Naive B cell (primary cell): ENCODE measurements at regions not wholly inside any gene's neighbourhood (a gene's known extent, or its start where the extent isn't known, plus 50 kb on each side); places are given as distances from the start of the nearest gene placed in this dataset.

Experiments
- ATAC-seq, 2 donors: fragments of 150-1000 bp; cut with Tn5 transposase; 2 replicates each; pipeline ENCODE4 v1.10.0; 2021; ENCODE audit warnings: low read depth in 2 of 2, mild to moderate bottlenecking in 2 of 2, moderate library complexity in 2 of 2
- DNase-seq: peaks from one replicate; pipeline ENCODE4 v3.0.0; 2022
- H3K27ac Mint-ChIP-seq, 6 donors: one replicate each; pipeline ENCODE4 v1.8.0; 2020 to 2022; ENCODE audit warnings: mild to moderate bottlenecking in 6 of 6, mixed read lengths in 6 of 6, moderate library complexity in 5 of 6, inconsistent platforms in 2 of 6
- H3K27me3 Mint-ChIP-seq, 3 donors: one replicate each; pipeline ENCODE4 v1.8.0; 2021 to 2022; ENCODE audit warnings: mixed read lengths in 3 of 3, mild to moderate bottlenecking in 1 of 3
- H3K36me3 Mint-ChIP-seq, 2 donors: one replicate each; pipeline ENCODE4 v1.8.0; 2020 to 2022; ENCODE audit warnings: mixed read lengths in 2 of 2, inconsistent platforms in 1 of 2, mild to moderate bottlenecking in 1 of 2
- H3K4me1 Mint-ChIP-seq, 3 donors: one replicate each; pipeline ENCODE4 v1.8.0; 2020 to 2022; ENCODE audit warnings: mixed read lengths in 3 of 3, inconsistent platforms in 1 of 3, mild to moderate bottlenecking in 1 of 3, moderate library complexity in 1 of 3
- H3K4me3 Mint-ChIP-seq, 8 donors: one replicate each; pipeline ENCODE4 v1.8.0; 2020 to 2022; ENCODE audit warnings: mild to moderate bottlenecking in 8 of 8, mixed read lengths in 8 of 8, moderate library complexity in 8 of 8, inconsistent platforms in 2 of 8
- H3K9me3 Mint-ChIP-seq, 7 donors: one replicate each; pipeline ENCODE4 v1.8.0; 2020 to 2022; ENCODE audit warnings: mixed read lengths in 7 of 7, mild to moderate bottlenecking in 5 of 7, inconsistent platforms in 2 of 7, moderate library complexity in 1 of 7

DNA sequence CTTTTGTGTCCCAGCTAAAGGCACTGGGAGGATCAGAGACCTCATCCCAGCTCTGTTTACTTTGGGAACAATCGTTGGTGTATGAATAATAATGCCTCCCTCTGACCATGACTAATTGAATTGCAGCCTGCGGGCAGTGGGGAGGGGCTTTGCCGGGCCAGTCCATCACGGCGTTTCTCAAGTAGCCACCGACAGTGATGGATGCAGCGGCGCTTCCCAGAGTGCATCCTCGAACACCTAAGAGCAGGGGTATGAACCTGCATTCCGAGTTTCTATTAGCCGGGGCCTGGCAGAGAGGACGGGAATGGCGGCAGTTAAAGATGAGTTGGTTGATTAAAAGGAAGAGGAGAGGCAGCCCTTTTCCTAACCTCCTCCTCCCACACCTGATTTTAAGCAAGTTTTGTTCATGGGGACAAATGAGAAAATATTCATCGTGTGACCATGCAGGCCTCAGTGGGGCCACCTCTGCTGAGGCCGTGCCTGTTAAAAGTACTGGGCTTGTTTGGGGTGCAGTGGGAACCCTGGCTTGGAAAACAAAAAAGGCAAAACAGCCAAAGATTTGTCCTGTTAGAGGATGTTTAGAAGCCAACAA, 154.1 kb downstream of the FOXA2 start:
- Mint-ChIP-seq H3K9me3 (peaks cover 0 to 2% (median 0%) of the 10 kb centered on the region in 7 donors), H3K4me3 (no peak overlapping the region), H3K4me1 (no peaks in the 10 kb centered on the region), H3K27ac (no peak overlapping the region), H3K27me3 (peaks cover 4 to 27% (median 16%) of the 10 kb centered on the region in 3 donors), H3K36me3 (no peaks in the 10 kb centered on the region)
- ATAC-seq, result no peak
- DNase-seq, result no peak

DNA sequence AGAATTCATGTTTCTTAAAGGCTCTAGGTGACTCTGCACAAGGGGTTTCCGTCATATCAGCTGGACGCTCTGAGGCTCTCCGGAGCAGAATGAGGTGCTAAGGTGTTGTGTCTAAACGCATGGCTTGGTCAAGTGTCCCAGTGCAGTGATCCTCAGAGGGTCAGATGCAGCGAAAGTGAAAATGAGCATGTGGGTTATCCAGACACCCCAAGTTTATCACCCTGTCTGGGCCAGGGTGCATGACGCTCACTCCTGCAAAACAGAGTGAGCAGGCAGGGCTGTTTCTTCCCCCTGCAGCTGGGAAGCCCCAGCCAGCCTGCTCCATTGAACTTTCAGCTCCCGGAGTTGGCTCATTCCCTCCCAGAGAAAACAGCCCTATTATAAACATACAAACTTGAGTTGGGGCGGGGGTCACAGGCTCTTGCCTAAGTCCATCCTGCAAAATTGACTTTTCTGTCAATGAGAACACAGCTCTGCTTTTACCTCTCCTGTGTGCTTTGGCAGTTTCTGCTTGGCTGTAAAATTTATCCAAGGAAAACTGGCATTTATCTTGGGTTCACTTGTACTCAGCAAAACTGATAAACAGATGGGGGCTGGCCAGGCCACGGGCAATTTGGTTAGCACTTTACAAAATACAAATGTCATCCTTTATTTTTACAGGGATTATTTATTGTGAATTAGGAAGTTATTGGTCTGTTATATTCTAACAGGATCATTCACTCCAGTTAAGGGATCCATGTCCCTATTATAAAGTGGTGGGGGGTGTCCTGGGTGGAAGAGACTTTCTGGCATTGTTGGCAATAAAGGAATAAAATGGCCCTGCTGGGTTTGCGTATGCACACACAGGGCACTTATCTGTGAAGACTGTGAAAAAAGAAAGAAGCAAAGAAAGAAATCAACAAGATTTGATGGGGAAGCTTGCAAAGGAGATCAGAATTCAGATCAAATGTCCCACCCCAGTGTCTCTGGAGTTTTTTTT, 154.9 kb downstream of the FOXA2 start:
- Mint-ChIP-seq H3K4me3 (no peak overlapping the region), H3K4me1 (no peaks in the 10 kb centered on the region), H3K36me3 (no peaks in the 10 kb centered on the region)

DNA sequence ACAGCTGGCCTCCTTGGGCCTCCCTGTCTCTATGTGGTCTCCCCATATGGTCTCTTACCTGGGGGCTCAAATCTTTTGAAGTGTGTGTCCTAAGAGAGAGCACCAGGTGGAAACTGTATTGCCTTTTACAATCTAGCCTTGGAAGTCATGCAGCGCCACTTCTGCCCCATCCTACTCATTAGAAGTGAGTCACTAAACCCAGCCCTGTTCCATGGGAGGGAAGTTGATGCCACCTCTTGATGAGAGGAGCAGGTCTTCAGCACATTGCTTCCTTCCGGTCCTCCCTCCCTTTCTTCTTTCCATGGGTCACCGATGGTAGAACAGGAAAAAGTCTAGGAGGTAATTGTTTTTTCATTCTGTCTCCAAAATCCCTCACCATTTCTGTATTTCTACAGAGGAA, 156.3 kb downstream of the FOXA2 start:
- Mint-ChIP-seq H3K36me3 (no peaks in the 10 kb centered on the region), H3K4me3 (no peak overlapping the region), H3K27ac (no peak overlapping the region), H3K9me3 (peaks cover 0 to 2% (median 0%) of the 10 kb centered on the region in 7 donors), H3K4me1 (no peaks in the 10 kb centered on the region), H3K27me3 (peaks cover 4 to 30% (median 26%) of the 10 kb centered on the region in 3 donors)
- no peak for DNase-seq
- ATAC-seq, result no peak

More for the DNA sequence above, 154.9 kb downstream of the FOXA2 start:
- no peak overlapping the region for H3K27ac Mint-ChIP-seq
- DNase-seq (no peak), ATAC-seq (no peak)
- H3K27me3 Mint-ChIP-seq, result peaks cover 0 to 23% (median 16%) of the 10 kb centered on the region in 3 donors
- peaks cover 0 to 2% (median 0%) of the 10 kb centered on the region in 7 donors for H3K9me3 Mint-ChIP-seq

DNA sequence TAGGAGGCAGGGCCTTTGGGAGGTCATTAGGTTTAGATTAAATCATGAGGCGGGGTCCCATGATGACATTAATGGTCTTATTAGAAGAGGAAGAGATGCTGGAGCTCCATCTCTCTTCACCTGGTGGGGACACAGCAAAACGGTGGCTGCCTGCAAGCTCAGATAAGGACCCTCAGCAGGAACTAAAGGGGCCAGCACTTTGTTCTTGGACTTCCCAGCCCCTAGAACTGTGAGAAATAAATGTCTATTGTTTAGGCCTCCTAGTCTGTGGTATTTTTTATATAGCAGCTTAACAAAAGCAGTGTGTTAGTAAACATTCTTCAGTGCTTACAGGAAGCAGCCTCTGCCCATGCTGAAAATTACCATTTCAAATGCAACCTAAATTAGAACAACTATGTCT, 157.6 kb downstream of the FOXA2 start:
- DNase-seq (no peak), ATAC-seq (no peak)
- Mint-ChIP-seq H3K27ac (peak overlapping the region in 1 of 6 donors; percentile 6), H3K4me3 (no peak overlapping the region), H3K9me3 (peaks cover 0 to 2% (median 0%) of the 10 kb centered on the region in 7 donors), H3K27me3 (peaks cover 4 to 29% (median 27%) of the 10 kb centered on the region in 3 donors), H3K4me1 (no peaks in the 10 kb centered on the region), H3K36me3 (no peaks in the 10 kb centered on the region)

DNA sequence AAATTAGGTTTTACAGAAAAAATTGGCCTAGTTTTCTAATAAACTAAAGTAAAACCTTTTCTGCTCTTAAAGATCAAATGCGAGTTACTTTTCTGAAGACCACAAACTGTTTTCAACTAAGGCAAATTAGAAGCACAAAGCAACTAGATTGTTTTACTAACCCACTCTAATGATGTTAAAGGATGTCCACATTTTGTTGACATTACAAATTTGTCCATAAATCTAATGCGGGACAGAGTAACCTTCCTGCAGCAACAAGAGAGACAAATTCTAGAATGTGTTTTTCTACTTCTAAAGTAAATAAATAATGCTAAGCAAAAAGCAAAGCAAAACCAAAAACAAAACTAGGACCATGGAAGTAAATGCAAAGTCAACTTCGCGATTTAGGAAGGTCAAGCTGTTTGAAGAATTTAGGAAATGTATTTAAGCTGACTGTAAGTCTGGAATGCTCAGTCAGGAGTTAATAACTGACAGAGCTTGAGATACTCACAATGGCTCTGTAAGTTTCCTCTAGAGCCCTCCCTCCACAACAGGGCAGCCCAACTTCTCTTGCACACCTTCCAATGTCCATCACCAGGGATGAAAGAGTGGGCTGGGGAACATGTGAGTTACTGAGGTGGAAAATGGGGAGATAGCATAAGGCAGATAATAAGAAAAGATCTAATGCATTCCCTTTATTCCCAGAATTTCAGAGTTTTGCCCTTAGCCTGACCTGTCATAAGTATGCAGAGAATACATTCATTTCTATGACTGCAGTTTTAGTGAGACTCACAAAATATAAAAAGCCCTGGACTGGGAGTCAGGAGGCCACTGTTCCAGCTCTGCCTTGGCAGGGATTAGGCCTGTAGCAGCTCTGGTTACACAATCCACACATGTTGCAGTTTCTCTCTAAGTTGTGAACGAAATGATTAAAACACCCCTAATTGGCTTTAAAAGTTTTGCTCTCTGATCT, 158.8 kb downstream of the FOXA2 start:
- no peaks in the 10 kb centered on the region for H3K4me1 Mint-ChIP-seq
- peaks cover 0 to 2% (median 0%) of the 10 kb centered on the region in 7 donors for H3K9me3 Mint-ChIP-seq
- no peak for DNase-seq
- no peak for ATAC-seq
- peaks cover 0 to 6% of the 10 kb centered on the region in 2 donors for H3K36me3 Mint-ChIP-seq
- H3K4me3 Mint-ChIP-seq, result no peak overlapping the region
- peak overlapping the region in 1 of 6 donors; percentile 23 for H3K27ac Mint-ChIP-seq
- peaks cover 4 to 31% (median 26%) of the 10 kb centered on the region in 3 donors for H3K27me3 Mint-ChIP-seq

DNA sequence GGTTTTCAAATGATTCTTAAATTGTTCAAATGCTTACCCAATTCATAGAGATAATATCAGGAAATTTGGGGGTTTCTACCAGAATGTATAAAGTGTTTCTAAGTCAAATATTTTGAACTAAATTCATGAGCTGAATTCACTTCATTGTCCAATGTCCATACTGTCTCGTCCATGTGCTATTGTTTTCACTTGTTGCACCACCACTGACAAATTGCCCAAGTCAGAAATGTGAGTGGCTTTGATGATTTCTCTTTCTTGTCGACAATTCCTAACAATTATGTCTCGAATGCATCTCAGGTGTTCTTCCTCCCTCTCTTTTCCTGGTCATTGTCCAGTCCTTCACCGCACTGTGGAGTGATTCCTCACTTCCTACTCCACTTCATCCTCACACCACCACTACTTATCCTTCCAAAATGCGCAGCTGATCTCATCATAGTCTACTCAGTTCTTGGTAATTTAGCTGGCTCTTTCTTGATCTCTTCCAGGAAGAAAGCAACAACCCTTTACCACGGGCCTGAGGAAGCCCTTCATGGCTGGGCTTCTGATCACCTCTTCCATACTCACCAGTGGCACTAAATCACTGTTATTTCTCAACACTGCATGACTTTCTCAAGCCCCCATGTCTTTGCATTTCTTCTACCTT, 161.1 kb downstream of the FOXA2 start:
- DNase-seq (no peak), ATAC-seq (no peak)
- Mint-ChIP-seq H3K9me3 (peaks cover 0 to 2% (median 0%) of the 10 kb centered on the region in 7 donors), H3K27ac (peak overlapping the region in 1 of 6 donors; percentile 12), H3K4me1 (no peaks in the 10 kb centered on the region), H3K4me3 (no peak overlapping the region), H3K36me3 (peaks cover 0 to 6% of the 10 kb centered on the region in 2 donors), H3K27me3 (peaks cover 4 to 22% (median 15%) of the 10 kb centered on the region in 3 donors)

DNA sequence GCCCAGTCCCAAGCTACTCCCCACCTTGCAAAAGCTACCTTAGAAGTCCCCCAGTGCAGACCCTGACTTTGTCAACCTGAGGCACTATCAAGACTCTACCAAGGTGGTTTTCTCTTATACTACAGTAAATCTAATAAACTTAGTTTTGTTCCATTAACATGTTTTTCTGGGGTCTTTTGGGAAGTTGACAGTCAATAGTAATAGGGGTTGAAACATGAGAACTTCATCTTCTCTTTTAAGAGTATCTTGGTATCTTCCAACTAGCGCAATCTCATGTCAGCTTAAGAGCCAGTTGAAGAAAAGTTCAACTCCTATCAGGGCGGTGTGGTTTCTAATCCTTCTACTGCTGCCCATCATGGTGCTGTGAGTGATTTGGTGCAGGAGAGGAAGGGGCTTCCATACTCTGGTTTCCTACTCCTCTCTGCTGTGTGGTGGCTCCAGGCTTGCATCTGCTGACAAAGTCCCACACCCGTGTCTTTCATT, 164.2 kb downstream of the FOXA2 start:
- no peak for DNase-seq
- Mint-ChIP-seq H3K27ac (no peak overlapping the region), H3K4me1 (no peaks in the 10 kb centered on the region), H3K4me3 (no peak overlapping the region), H3K27me3 (peaks cover 8 to 35% (median 15%) of the 10 kb centered on the region in 3 donors), H3K36me3 (peaks cover 0 to 12% of the 10 kb centered on the region in 2 donors), H3K9me3 (peaks cover 0 to 4% (median 0%) of the 10 kb centered on the region in 7 donors)
- ATAC-seq, result no peak

DNA sequence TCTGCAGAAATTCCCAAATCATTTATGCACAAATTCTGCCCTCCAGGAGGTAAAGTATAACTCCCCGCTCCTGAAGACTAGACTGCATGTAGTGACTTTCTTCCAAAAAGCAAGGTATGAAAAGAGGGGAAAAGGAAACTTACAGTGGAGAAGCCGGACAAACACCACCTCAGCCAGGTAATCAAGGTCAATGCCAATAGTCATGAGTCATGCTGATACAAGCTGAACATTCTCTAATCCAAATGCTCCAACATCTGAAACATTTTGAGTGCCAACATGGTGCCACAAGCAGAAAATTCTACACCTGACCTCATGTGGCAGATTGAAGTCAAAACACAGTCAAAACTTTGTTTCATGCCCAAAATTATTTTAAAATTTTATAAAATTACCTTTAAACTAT, 165.6 kb downstream of the FOXA2 start:
- Mint-ChIP-seq H3K4me3 (no peak overlapping the region), H3K36me3 (peaks cover 0 to 12% of the 10 kb centered on the region in 2 donors), H3K9me3 (peaks cover 0 to 4% (median 0%) of the 10 kb centered on the region in 7 donors), H3K27ac (no peak overlapping the region), H3K4me1 (no peaks in the 10 kb centered on the region), H3K27me3 (peaks cover 6 to 31% (median 11%) of the 10 kb centered on the region in 3 donors)
- ATAC-seq (no peak), DNase-seq (no peak)

DNA sequence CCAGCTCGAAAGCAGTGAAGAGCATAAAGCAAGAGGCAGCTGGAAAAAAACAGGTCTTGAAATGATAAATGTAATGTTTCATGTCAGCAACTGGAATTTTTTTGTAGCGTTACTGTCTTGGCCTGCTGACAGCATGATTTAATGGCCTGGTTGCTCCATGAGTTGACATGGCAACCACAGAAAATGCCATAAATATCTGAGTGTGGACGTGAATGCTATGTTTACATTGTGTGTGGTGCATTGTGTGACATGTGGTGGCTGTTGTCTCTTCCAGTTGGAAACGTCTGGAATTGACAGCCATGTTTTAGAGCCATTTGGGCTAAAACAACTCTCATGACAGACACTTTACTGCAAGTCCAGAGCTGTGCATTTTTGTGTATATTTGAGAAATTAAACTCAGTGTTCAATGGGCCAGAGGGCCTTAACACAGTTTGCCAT, 170.0 kb downstream of the FOXA2 start:
- Mint-ChIP-seq H3K4me1 (no peaks in the 10 kb centered on the region), H3K4me3 (no peak overlapping the region), H3K27me3 (peaks cover 0 to 31% (median 8%) of the 10 kb centered on the region in 3 donors), H3K36me3 (peaks cover 0 to 6% of the 10 kb centered on the region in 2 donors), H3K9me3 (peaks cover 0 to 3% (median 0%) of the 10 kb centered on the region in 7 donors), H3K27ac (no peak overlapping the region)
- ATAC-seq (no peak), DNase-seq (no peak)

DNA sequence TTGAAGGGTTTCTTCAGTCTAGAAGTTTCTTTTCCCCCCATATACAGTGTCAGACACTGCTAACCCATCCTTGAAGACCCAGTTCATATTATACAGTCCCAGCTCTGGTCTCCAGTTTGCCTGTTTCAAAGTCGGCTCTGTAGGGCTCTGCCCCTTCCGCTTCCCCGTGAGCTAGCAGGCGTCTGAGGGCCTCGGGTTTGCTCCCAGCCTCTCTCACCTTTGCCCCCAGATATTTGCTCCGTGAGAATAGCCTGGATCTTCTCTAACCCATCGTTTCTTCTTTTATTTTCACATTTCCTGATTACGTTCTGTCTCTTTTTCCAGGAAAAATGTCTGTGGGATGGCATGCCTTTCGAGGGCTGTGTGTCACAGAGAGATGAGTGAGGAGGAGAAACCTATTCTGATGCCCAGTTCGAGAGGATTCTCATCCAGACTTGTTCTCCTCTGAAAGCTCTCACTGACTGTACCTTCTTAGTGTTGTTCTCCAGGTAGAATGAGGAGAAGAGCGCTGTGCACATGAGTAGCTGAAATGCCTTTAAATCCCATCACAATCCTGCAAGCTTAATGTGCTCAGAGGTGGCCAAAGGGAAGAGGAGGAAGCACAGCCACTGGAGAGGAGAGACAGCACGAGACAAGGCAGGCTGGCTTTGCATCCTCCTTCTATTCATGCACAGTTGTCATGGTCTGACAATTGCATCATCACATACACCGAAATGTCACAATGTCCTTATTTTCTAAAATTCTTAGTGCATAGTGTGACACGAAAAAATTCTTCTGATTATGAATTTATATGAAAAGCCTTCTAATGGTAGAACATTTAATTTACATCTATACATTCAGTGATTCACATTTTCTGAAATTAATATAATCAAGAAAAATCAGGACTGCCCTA, 171.1 kb downstream of the FOXA2 start:
- Mint-ChIP-seq H3K27me3 (peaks cover 0 to 26% (median 8%) of the 10 kb centered on the region in 3 donors), H3K27ac (no peak overlapping the region), H3K9me3 (peaks cover 0 to 5% (median 0%) of the 10 kb centered on the region in 7 donors), H3K4me3 (no peak overlapping the region), H3K36me3 (peaks cover 0 to 6% of the 10 kb centered on the region in 2 donors), H3K4me1 (no peaks in the 10 kb centered on the region)
- DNase-seq (no peak), ATAC-seq (no peak)

DNA sequence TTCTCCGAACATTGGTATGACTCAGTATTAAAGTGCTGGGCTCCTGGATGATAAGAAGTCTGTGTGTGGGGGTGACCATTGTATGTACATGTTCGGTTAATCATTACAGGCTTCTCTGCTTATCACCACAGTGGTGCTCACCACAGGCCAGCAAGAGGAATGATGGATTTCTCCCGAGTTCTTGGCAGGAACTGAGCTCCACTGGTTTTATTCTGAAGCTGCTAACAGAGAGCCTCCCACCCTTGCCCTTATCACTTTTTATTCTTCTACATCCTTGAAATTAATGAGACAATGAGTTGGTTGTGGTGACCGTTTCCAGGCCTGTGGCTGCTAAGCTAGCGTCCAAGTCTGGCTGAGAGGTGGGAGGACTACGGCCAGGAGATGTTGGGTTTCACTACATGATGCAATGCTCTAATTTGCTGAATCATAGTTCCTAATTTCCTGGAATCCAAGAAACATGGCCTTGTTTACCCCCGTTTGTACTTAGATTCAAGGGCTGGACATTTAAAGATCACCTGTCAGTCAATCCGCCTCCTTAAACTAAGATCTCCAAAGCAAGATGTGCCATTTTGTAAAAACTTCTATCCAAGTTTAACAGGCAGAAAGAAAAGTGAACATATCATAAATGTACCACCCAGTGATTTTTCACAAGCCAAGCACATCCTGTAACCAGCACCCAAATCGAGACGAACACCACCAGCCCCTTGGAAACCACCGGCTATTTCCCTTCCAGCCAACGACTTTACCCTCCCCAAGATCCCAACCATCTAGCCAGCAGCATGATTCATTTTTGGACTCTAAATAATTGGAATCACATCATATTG, 172.5 kb downstream of the FOXA2 start:
- Mint-ChIP-seq H3K9me3 (peaks cover 0 to 5% (median 0%) of the 10 kb centered on the region in 7 donors), H3K27me3 (peaks cover 0 to 15% (median 5%) of the 10 kb centered on the region in 3 donors), H3K27ac (no peak overlapping the region), H3K4me3 (no peak overlapping the region), H3K36me3 (no peaks in the 10 kb centered on the region), H3K4me1 (no peaks in the 10 kb centered on the region)
- DNase-seq, result no peak
- ATAC-seq, result no peak
